ENCODE measurements at regions not wholly inside any gene's neighbourhood (a gene's known extent, or its start where the extent isn't known, plus 50 kb on each side); places are given as distances from the start of the nearest gene placed in this dataset.

DNA sequence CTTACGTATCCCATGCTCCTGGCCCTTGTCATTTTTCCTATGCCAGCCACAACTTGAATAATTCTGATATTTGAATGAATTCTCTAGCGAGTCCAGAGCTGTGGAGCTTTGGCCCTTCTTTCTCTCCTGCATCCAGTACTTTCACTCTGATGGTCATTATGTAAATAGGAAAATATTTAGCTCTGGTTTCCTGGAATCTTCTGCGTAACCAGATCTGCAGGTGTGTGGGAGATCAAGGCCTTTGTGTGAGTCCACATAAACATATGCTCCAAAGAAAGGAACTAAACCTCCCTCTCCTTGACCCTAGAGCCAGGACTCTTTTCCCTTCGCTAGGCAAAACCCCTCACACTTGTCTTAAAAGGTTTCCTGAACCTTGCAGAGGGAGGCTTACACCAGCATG is 132.5 kb upstream of the THBS1 start:
- DNase-seq (no peak), ATAC-seq (no peak)
- Histone ChIP-seq H3K27me3 (ENCODE audit: insufficient read depth in 3 of 3, low read length in 2 of 3) (no peaks in the 10 kb centered on the region), H3K4me3 (no peak overlapping the region), H3K27ac (no peak overlapping the region), H3K36me3 (ENCODE audit: insufficient read depth in 1 of 2, low read depth in 1 of 2) (no peaks in the 10 kb centered on the region), H3K9me3 (no peaks in the 10 kb centered on the region), H3K4me1 (no peaks in the 10 kb centered on the region)
- intact Hi-C loops (cut with DNase I): no loop called here
- 76 to 90% (median 88%) methylated on average over 4 of the region's 4 CpGs for WGBS, 3 donors
- TF ChIP-seq, protein P1, sequence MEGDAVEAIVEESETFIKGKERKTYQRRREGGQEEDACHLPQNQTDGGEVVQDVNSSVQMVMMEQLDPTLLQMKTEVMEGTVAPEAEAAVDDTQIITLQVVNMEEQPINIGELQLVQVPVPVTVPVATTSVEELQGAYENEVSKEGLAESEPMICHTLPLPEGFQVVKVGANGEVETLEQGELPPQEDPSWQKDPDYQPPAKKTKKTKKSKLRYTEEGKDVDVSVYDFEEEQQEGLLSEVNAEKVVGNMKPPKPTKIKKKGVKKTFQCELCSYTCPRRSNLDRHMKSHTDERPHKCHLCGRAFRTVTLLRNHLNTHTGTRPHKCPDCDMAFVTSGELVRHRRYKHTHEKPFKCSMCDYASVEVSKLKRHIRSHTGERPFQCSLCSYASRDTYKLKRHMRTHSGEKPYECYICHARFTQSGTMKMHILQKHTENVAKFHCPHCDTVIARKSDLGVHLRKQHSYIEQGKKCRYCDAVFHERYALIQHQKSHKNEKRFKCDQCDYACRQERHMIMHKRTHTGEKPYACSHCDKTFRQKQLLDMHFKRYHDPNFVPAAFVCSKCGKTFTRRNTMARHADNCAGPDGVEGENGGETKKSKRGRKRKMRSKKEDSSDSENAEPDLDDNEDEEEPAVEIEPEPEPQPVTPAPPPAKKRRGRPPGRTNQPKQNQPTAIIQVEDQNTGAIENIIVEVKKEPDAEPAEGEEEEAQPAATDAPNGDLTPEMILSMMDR (IDR thresholded peaks at IDR 0.05): no peak

DNA sequence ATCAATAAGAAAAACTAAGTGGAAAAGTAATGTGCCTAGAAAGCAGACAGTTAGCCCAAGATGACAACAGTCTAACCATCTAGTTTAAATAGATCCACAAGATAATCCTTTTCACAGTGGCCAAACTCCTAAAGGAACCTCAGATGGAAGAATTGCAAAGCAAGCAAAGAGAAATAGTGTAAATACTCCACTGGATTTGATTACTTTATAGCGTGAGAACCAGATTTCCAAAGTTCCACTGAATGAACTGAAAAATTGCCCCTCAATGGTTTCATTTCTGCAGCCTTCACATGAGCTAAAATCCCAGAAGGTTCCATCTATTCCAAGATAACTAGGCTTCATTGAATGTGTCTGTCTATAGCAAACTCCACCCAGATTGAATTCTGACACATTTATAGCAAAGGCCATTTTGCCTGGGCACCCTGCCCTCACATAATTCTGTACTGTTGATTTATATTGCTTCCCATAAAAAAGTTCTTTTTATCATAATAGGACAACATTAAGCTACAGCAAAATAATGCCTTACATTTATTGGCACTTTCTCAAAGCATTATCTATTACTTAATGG is 129.7 kb upstream of the THBS1 start:
- Histone ChIP-seq H3K36me3 (ENCODE audit: insufficient read depth in 1 of 2, low read depth in 1 of 2) (no peaks in the 10 kb centered on the region), H3K4me1 (no peaks in the 10 kb centered on the region), H3K27ac (no peak overlapping the region), H3K4me3 (no peak overlapping the region), H3K9me3 (no peaks in the 10 kb centered on the region), H3K27me3 (ENCODE audit: insufficient read depth in 3 of 3, low read length in 2 of 3) (no peaks in the 10 kb centered on the region)
- TF ChIP-seq, protein P1 (IDR thresholded peaks at IDR 0.05): no peak
- ATAC-seq (no peak), DNase-seq (no peak)
- 68 to 72% (median 68%) methylated on average over 1 of the region's 1 CpG for WGBS, 3 donors
- intact Hi-C loops (cut with DNase I): no loop called here

DNA sequence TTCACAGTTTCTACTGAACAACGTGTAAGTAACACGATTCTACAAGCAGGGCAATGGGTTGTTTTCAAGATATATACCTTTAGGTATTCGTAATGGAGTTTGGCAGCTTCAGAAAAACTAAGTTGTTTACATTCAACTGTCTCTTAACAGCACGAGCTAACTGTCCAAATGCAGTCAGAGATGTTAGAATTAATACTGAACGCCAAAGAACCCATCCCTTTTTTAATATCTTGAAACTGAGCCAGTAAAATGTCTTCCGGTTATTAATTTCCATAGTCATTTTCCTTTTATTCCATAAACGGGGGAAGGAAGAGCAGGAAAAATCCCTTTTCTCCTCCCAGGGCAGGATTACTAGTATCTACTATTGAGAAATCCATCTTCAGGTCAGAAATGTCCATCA is 129.0 kb upstream of the THBS1 start:
- DNase-seq: no peak
- no peaks in the 10 kb centered on the region for H3K27me3 ChIP-seq (ENCODE audit: insufficient read depth in 3 of 3, low read length in 2 of 3)
- TF ChIP-seq, protein P1 (IDR thresholded peaks at IDR 0.05): no peak
- H3K4me3 ChIP-seq: no peak overlapping the region
- 38 to 52% (median 43%) methylated on average over 7 of the region's 7 CpGs for WGBS, 3 donors
- no peak for ATAC-seq
- intact Hi-C loops (cut with DNase I): no loop called here
- H3K9me3 ChIP-seq: no peaks in the 10 kb centered on the region
- no peaks in the 10 kb centered on the region for H3K4me1 ChIP-seq
- H3K27ac ChIP-seq: no peak overlapping the region
- no peaks in the 10 kb centered on the region for H3K36me3 ChIP-seq (ENCODE audit: insufficient read depth in 1 of 2, low read depth in 1 of 2)

DNA sequence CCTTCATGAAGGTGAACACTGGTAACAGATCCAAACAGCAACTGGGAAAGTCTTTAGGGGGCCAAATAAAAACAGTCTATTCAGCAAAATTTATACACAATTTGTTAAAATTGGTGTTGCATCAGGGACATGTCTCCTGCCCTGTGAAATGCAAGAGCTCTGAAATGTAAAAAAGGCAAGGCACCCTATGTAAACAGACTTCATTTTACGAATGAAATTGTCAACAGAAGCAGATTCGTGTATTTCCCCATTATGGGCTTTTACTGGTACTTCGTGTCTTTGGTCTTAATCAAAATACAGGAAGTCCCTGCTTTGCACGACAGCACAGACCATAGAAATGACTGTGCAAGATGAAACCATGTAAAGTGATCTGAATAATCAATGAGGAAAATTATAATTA is 127.3 kb upstream of the THBS1 start:
- TF ChIP-seq, protein P1 (IDR thresholded peaks at IDR 0.05): no peak
- no peak for ATAC-seq
- no peak overlapping the region for H3K4me3 ChIP-seq
- no peaks in the 10 kb centered on the region for H3K36me3 ChIP-seq (ENCODE audit: insufficient read depth in 1 of 2, low read depth in 1 of 2)
- intact Hi-C loops (cut with DNase I): no loop called here
- WGBS, 3 donors: 58 to 69% (median 64%) methylated on average over 4 of the region's 4 CpGs
- H3K27ac ChIP-seq: no peak overlapping the region
- H3K27me3 ChIP-seq (ENCODE audit: insufficient read depth in 3 of 3, low read length in 2 of 3): no peaks in the 10 kb centered on the region
- H3K9me3 ChIP-seq: no peaks in the 10 kb centered on the region
- no peaks in the 10 kb centered on the region for H3K4me1 ChIP-seq
- DNase-seq: no peak
